Left ventricle myocardium superior (tissue), 1 donor: ENCODE measurements at regions not wholly inside any gene's neighbourhood (a gene's known extent, or its start where the extent isn't known, plus 50 kb on each side); places are given as distances from the start of the nearest gene placed in this dataset.

Source experiments
- ATAC-seq: fragments of 200-7000 bp; cut with Tn5 transposase; one replicate; pipeline ENCODE4 v1.9.1; 2020; ENCODE audit warnings: mild to moderate bottlenecking, moderate library complexity
- DNase-seq: peaks from one replicate; pipeline ENCODE4 v3.0.0-alpha.2; 2020
- intact Hi-C: fragments of 100-400 bp; cut with micrococcal nuclease; formaldehyde crosslinking; loops from one replicate; pipeline ENCODE4 v1.11.0; 2022
- donor health status: DM: no; HTN: yes; CAD: no; lungs with severe emphysema.

DNA sequence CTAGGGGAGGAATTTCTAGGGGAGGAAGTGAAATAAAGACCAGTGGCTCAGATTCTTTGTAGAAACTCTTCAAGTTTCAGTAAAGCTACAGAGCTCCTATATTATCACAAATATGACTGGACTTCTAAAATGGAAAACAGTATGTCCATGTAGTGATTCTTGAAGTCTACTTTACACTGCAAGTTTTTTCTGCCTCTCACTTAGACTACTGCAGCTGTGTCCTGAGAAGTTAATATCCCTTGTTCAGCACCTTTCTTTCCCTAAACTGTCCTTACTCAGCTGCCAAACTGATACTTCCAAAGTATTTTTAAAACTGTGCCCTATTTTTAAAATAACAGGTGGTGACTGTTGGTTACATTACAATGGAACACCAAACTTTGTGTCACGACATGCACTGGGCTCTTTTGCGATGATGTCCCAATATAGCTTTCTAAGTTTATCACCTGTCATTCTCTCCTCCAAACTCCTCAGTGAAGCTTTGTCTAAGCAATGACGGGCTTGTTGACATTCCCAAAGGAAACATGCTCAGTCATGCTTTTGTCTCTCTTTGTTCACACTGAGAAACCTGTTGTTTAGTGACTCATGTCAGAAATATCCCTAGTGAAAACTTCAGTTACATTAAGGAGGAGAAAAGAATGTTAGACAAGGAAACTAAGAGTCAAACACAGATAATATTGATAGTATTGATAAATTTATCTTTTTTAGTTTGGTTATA is 341.1 kb downstream of the ARL6IP6 start:
- DNase-seq (no peak), ATAC-seq (no peak)
- intact Hi-C loops = no loop called here

DNA sequence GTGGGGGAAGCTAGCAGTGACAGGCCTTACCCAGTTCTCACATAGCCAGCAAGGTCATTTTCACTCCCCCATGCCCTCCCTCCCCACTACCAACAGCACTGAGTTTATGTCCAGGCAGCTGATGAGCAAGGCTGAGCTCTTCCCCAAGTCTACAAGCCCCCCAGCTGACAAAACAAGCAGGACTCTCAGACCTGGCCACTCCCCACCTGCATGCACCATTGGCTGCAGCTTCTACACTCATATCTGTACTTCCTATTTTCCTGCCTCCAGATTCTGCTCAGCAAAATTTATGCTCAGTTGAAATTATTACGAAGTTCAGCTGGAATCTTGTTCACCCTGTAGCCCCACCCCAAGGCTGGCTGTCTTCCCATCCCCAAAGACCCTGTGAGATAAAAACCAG is 339.3 kb downstream of the ARL6IP6 start:
- DNase-seq (no peak), ATAC-seq (no peak)
- intact Hi-C loops = no loop called here

DNA sequence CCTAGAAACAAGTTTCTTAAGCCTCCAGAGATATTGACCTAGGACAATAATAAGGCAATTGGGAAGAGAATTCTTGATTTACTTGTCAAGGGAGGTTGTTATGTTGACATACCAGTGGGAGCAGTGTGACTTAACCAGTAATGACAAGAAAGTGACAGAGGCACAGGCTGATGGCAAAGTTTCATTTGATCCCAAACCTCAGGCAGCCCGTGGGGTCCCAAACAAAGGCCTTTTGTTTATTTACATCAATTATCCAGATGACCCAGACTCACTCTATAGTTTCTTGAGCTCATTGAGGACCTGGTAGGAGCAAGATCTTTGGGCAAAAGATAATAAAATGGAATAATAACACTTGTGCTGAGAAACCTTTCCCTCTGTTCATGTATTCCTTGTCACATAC is 336.8 kb downstream of the ARL6IP6 start:
- ATAC-seq (no peak), DNase-seq (no peak)
- intact Hi-C loops = no loop called here

DNA sequence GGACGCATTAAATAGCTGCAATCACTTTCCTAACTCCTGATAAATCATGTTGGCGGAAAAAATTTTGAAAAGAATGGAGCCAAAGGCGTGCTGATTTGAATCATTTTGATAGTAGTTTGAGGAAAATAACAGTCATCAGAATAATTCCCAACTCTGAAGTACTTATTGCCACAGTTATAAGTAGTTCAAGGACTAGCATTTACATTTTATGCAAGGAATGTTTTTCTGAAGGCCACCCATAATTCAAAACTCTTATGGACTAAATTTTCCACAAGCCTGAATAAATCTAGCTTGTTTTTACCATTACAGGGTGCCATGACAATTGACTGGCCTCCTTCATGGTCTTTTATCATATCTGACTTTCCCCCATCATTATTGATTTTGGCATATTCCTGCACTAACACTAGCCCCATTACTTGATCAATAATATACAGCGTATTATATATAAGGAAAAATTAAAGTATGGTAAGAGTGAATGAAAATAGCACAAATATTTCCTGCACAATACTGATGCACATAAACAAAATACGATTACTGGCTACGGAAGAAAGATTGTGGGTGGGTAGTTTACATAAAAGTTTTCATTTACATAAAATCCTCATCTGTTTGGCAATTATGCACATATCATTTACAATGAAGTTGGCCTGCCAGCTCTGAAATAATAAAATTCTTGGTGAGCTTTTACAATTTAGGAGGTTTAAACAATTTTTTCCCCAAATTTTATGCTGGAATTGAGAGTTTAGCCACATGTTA is 334.6 kb downstream of the ARL6IP6 start:
- DNase-seq (no peak), ATAC-seq (no peak)
- intact Hi-C loops = no loop called here

DNA sequence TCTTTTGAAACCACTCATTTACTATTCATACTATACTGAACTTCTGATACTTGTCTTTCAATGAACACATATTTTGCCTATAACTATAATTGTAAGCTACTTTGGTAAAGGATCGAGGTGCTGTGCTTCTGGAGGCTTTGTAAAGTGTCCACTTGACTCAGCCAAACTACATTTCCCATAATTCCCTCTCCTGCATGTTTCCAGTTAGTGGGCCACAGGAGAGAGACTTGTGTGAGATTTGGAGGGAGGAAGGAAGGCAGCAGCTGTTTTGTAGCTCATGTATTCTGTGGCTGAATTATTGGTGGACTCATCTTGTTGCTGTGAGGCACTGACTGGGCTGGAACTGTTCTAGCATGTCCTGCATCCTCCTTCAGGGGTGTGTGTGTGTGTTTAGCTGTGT is 328.8 kb downstream of the ARL6IP6 start:
- intact Hi-C loops = no loop called here
- no peak for ATAC-seq
- DNase-seq = no peak

DNA sequence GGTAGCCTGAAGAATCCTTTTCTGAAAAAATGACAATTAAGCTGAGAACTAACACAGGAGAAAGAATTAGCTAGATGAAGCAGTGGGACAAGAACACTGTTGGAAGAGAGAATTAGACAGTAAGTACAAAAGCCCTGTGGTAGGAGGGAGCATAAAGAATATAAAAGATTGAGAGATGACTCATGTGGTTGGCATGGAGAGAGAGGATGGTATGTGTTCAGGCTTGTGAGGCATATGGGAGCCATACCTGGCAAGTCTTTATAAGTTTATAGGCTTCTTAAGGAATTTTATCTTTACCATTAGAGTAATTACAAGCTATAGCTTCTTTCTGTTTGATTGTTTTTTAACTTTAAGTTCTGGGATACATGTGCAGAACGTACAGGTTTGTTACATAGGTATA is 325.0 kb downstream of the ARL6IP6 start:
- no peak for ATAC-seq
- intact Hi-C loops = no loop called here
- DNase-seq = no peak

DNA sequence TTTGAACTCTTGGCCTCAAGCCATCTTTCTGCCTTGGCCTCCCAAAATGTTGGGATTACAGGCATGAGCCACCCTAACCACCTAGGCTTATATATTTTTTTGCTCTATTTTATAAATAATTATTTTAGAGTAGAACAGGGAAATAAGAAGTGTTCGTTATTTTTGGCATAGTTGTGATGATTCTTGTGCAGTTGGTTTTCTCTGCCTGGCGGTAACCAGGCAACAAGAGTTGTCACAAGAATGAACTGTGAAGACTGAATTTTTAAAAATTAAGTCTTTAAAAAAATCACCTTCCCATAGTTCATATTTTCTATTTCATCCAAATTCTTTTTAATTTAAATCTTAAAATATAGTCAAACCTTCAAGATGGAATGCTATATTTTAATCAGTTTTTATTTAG is 310.2 kb downstream of the ARL6IP6 start:
- ATAC-seq = no peak
- DNase-seq = no peak
- intact Hi-C loops = no loop called here

DNA sequence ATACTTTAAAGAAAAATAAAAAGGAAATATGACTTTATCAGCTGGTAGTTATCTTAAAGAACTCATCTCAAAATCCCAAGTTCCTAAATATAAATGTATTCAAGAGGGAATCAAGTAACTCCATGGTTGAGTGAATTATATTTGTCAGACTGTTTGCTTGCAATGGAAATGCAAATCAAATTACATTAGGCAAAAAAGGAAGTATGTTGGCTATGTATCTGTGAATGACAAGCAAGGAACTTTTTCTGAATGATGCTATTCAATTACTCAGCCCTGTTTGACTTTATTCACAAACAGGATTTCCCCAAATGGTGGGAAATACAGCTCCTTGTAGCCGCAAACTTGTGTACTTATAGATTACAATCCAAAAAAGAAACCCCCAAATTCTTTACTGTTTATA is 309.1 kb downstream of the ARL6IP6 start:
- ATAC-seq (no peak), DNase-seq (no peak)
- intact Hi-C loops = no loop called here

DNA sequence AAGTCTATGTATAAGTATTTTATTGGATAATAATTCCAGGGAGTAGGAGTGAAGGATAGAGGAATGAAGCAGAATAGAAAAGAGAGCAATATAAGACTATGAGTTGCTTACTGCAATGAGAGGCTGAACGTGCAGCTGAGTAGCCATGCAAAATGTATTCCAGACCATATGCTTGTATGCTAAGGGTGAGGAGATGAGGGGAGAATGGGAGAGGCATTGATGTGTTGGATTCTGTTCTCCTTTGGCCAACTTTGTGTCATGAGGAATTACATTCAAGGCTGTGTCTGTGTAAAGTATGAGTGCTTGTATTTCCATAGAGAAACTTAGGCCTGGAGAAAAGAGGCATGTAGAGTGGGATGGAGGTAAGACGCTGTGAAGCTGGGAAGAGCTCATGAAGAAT is 301.8 kb downstream of the ARL6IP6 start:
- intact Hi-C loops = no loop called here
- no peak for DNase-seq

DNA sequence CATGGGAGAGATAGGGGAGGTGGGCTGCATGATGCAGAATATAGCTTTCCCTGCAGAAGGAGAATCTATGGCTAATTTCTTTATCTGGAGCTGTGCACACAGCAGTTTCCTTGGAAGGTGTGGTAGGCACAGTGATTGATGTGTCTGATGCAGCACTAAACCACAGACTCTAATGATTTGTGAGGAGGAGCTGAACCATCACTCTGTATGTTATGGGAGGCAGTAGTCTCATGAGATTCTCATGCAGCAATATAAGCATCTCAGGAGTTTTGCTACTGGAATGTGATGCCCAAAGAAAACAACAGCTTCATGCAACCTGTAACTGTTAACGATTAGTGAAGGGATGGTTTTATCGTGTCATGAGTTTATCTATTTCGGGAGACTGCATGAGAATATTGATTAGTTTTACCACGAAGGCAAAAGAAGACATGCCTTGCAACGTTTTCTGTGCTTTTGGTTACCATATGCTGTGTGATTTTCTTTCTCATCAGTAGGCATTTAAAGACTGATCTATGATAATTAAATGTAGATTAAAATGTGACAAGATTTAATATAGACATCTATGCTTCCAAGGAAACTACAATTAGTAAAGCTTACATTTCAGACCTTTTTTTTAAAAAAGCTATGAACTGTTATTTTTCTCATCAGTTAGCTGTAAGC is 286.8 kb downstream of the ARL6IP6 start:
- ATAC-seq (no peak), DNase-seq (no peak)
- intact Hi-C loops = no loop called here

More for the DNA sequence above, 301.8 kb downstream of the ARL6IP6 start:
- no peak for ATAC-seq

DNA sequence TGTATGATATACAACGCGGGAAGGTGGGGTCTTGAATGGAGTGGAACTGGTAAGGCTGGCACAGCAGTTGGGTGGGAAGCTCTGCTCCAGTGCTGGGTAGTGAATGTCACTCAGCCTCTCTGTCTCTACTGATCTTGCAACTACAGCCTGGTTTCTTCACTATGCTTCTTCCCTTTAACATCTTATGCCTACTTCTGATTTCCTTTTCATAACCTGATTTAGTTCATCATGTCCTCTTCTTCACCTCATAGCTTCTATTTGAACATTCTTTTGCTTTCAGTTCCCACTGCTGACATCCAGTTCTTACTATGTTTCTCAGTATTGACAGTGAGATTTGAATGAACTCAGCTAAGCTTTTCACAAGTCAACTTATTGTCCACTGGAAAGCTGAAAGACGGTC is 286.2 kb downstream of the ARL6IP6 start:
- intact Hi-C loops = no loop called here
- DNase-seq = no peak
- ATAC-seq = no peak

DNA sequence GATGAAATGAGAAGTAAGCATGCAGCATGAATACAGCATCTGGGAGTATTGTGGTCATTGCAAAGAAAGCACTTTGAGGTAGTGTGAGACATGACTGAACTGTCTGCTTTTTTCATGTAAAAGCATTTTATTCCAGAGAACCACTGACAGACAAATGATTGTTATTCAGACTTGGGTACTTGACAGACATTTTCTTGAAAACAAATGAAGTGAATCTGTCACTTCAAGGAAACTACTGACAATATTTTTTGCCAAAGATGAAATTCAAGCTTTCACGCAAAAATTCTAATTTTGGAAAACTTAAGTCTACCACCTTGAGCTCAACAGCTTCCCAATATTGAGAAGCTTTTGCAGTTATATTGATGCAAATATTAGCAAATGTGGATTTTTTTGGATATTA is 255.7 kb downstream of the ARL6IP6 start:
- ATAC-seq = no peak

DNA sequence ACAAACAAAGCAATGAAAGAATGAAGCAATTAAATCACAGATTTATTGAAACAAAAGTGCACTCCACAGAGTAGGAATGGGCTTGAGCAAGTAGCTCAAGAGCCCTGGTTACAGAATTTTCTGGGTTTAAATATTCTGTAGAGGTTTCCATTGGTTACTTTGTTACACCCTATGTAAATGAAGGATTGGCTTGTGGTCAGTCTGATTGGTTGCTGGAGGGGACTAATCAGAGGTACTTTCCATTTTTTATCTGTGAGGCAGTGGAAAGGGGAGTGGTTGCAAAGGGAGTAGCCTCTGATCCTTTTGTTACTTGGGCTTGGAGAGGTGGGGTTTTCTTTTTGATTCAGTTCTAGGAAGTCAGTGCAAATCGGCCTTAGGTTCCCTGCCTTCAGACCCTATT is 253.3 kb downstream of the ARL6IP6 start:
- DNase-seq (no peak), ATAC-seq (no peak)

More for the DNA sequence above, 255.7 kb downstream of the ARL6IP6 start:
- no peak for DNase-seq
- intact Hi-C loops = no loop called here

DNA sequence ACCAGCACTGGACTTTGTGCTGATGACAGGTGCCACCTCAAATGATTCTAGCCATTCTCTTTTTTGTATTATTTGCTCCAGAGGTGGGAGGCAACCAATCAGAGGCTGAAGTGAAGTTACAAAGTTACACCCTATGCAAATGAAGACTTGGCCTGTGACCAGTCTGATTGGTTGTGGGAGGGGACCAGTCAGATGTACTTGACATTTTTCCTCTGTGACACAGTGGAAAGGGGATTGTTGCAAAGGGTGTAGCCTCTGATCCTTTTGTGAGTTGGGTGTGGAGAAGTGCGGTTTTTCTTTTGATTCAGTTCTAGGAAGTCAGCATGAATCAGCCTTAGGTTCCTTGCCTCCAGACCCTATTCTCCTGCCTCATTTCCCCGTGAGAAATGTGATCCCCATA is 244.0 kb downstream of the ARL6IP6 start:
- intact Hi-C loops = no loop called here
- no peak for ATAC-seq

More for the DNA sequence above, 253.3 kb downstream of the ARL6IP6 start:
- intact Hi-C loops = no loop called here

DNA sequence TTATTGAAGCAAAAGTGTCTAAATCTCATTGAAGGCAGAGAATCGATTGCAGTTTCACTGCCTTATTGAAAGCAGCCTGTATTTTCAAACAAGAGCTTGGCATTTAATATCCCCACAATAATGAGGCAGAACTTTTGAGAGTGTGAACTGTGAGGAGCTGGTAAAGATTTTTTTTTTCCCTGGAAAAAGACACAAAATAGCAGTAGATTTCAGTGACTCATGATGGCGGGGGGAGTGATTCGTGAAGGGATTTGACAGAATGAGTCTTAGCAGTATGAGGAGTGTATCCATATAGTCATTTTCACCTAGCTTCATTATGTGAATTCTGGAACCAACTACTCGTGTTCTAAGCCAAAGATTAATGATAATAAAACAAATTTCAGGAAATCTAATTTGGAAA is 242.9 kb downstream of the ARL6IP6 start:
- ATAC-seq (no peak), DNase-seq (no peak)
- intact Hi-C loops = no loop called here

More for the DNA sequence above, 244.0 kb downstream of the ARL6IP6 start:
- no peak for DNase-seq

DNA sequence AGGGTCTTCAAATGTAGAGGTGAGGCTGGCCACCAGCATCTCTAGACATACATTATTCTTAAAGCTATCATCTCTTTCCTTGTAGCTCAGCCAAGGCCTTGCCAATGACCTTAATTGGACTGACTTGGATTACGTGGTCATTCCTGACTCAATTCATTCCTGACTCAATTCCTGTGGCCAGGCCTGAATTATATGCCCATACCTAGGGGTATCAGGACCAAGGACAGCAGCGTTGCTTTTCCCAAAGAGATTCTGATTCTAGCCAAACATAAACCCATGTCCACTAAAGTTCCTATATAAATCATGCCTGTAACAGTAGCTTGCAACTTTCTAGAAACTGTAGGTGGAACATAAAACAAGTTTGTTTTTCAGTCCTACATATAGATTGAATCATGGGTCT is 231.7 kb downstream of the ARL6IP6 start:
- ATAC-seq (no peak), DNase-seq (no peak)
- intact Hi-C loops = no loop called here

DNA sequence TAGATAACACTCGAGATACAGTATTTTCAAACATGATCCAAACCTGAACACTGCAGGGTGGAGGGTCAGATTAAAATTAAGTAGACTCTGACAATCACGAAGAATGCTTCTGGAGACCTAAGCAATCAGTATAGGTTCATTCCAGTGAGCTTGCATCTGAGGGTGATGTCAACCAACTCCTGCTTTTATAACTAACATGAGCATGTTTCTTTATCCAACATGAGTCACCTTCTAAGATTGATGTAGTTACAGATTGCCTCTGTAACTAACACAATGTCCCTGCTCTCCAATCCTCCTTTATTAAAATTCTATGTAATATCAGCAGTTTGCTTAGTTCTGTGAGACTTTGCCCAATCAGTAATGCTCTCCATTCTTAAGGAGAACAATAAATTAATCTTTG is 225.7 kb downstream of the ARL6IP6 start:
- no peak for ATAC-seq
- intact Hi-C loops = no loop called here
- DNase-seq = no peak

DNA sequence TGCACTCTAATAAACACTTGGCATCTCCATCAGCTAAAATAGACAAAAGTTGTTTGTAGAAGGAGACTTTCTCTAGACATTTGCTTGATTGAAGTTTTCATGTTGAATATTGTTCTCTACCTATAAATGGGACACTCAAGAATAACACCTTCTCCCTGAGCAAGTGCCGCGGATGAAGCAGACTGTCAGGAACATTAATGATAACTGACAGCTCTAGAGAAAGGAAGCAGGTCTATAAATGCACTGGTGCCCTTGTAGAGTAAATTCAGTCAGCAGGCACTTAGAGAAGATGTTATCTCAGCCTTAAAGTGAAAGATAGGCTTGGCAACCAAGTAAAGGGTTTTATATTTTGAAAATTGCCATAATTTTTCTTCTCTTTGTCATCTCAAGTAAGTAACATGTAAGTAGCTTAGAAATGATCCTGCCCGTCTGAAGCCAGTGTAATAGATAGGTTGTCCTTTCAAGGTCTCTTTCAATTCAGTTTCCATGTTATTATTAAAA is 224.6 kb downstream of the ARL6IP6 start:
- intact Hi-C loops = no loop called here
- ATAC-seq = no peak

DNA sequence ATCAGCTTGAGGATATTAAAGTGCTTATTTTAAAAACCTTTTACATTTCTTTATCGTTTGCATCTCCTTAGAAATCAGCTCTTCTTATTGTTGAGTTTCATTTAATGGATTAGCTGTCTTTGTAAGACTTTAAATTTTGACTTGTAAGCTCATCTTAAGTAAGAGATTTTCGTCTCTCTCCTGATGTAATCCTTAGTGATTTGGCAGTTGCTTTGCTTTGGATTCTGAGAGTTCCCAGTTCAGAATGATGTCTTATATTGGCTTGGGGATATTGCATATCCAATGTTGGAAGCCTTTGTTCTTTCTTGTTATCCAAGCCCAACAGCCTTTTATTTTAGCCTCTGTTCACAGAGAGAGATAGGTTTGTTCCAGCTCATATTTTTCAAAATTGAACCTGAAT is 212.1 kb downstream of the ARL6IP6 start:
- intact Hi-C loops = no loop called here
- ATAC-seq (no peak), DNase-seq (no peak)

More for the DNA sequence above, 224.6 kb downstream of the ARL6IP6 start:
- DNase-seq = no peak

DNA sequence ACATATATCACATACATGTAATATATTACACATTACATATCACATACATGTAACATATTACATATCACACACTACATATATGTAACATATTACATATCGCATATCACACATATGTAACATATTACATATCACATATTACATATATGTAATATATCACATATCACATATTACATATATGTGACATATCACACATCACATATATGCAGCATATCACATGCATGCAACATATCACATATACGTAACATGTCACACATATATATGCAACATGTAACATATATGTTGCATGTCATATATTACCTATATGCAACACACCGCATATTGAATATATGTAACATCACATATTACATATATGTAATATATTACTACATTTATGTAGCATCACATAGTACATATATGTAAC is 211.2 kb downstream of the ARL6IP6 start:
- ATAC-seq (no peak), DNase-seq (no peak)
- intact Hi-C loops = no loop called here
